Activated naive CD8-positive, alpha-beta T cell treated with anti-CD3 and anti-CD28 coated beads for 36 hours (primary cell): ENCODE measurements at regions not wholly inside any gene's neighbourhood (a gene's known extent, or its start where the extent isn't known, plus 50 kb on each side); places are given as distances from the start of the nearest gene placed in this dataset.

ENCODE experiments used
- DNase-seq: peaks from one replicate; pipeline ENCODE4 v3.0.0; 2021
- H3K27ac Mint-ChIP-seq: one replicate; pipeline ENCODE4 v1.8.0; 2022; ENCODE audit warnings: mild to moderate bottlenecking, moderate library complexity, mixed read lengths
- H3K27me3 Mint-ChIP-seq: one replicate; pipeline ENCODE4 v1.8.0; 2022; ENCODE audit warnings: mild to moderate bottlenecking, mixed read lengths
- H3K36me3 Mint-ChIP-seq: one replicate; pipeline ENCODE4 v1.8.0; 2021; ENCODE audit warnings: mild to moderate bottlenecking, mixed read lengths
- H3K4me1 Mint-ChIP-seq: one replicate; pipeline ENCODE4 v1.8.0; 2021; ENCODE audit warnings: mixed read lengths
- H3K4me3 Mint-ChIP-seq: one replicate; pipeline ENCODE4 v1.8.0; 2022; ENCODE audit warnings: mild to moderate bottlenecking, moderate library complexity, mixed read lengths
- H3K9me3 Mint-ChIP-seq: one replicate; pipeline ENCODE4 v1.8.0; 2022; ENCODE audit warnings: mixed read lengths

GRCh38 chr4:114527637-114528036 is 71.0 kb upstream of the UGT8 start:
- H3K27me3 Mint-ChIP-seq: peaks cover 12% of the 10 kb centered on the region
- H3K36me3 Mint-ChIP-seq: no peaks in the 10 kb centered on the region
- no peak overlapping the region for H3K4me3 Mint-ChIP-seq
- no peaks in the 10 kb centered on the region for H3K4me1 Mint-ChIP-seq
- H3K27ac Mint-ChIP-seq: no peak overlapping the region
- H3K9me3 Mint-ChIP-seq: peaks cover 4% of the 10 kb centered on the region
- no peak for DNase-seq

DNA sequence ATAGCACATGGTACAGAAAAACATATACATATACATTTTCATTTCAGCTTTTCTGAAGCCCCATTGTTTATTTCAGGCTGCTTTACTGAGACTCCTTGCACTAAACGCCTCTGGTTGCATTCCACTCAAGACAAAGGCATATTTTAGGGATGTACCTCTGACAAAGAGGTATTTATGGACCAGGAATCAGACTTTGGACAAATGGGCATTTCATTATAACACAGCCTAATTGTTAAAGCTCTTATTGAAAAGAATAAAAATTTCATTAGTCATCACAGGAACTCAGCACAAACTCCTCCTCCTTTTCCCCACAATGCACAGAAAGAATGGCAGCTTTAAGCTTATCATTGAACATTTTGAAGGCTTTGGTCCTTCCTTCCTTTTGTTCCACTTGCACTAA is 62.9 kb upstream of the UGT8 start:
- Mint-ChIP-seq H3K36me3 (no peaks in the 10 kb centered on the region), H3K9me3 (peaks cover 2% of the 10 kb centered on the region), H3K27ac (no peak overlapping the region), H3K27me3 (peaks cover 3% of the 10 kb centered on the region), H3K4me1 (no peaks in the 10 kb centered on the region), H3K4me3 (no peak overlapping the region)
- DNase-seq: no peak

GRCh38 chr4:114537352-114537751 is 61.3 kb upstream of the UGT8 start:
- no peaks in the 10 kb centered on the region for H3K36me3 Mint-ChIP-seq
- H3K4me1 Mint-ChIP-seq: no peaks in the 10 kb centered on the region
- H3K27me3 Mint-ChIP-seq: peaks cover 3% of the 10 kb centered on the region
- no peak overlapping the region for H3K4me3 Mint-ChIP-seq
- DNase-seq: no peak
- H3K9me3 Mint-ChIP-seq: peaks cover 2% of the 10 kb centered on the region
- H3K27ac Mint-ChIP-seq: no peak overlapping the region

DNA sequence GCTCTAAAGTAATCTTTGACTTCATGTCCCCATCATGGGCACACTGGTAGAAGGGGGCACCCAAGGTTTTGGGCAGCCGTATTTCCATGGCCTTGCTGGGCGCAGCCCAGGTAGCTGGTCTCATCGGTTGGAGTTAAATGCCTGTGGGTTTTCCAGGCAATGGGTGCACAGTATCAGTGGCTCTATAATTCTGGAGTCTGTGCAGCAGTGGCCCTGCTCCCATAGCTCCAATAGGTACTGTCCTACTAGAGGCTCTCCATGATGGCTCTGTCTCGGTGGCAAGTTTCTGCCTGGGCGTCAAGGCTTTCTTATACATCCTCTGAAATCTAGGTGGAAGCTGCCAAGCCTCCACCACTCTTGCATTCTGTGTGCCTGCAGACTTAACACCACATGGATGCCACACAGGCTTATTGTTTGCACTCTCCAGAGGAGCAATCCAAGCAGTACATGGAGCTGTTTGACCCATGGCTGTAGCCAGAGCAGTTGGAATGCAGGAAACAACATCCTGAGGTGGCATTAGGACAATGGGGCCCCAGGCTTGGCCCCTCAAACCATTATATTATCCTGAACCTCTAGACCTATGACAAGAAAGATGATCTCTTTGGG is 60.5 kb upstream of the UGT8 start:
- H3K27me3 Mint-ChIP-seq: peaks cover 3% of the 10 kb centered on the region
- peaks cover 2% of the 10 kb centered on the region for H3K9me3 Mint-ChIP-seq
- no peak overlapping the region for H3K27ac Mint-ChIP-seq
- H3K4me1 Mint-ChIP-seq: no peaks in the 10 kb centered on the region
- no peaks in the 10 kb centered on the region for H3K36me3 Mint-ChIP-seq
- H3K4me3 Mint-ChIP-seq: no peak overlapping the region
- no peak for DNase-seq

- Mint-ChIP-seq H3K36me3 (no peaks in the 10 kb centered on the region), H3K4me3 (no peak overlapping the region), H3K27me3 (peaks cover under 1% of the 10 kb centered on the region)
Measured at GRCh38 chr4:114539985-114540384, 58.6 kb upstream of the UGT8 start.

GRCh38 chr4:114547340-114548134 is 51.1 kb upstream of the UGT8 start:
- H3K36me3 Mint-ChIP-seq: no peaks in the 10 kb centered on the region
- H3K4me1 Mint-ChIP-seq: no peaks in the 10 kb centered on the region
- DNase-seq: no peak
- no peak overlapping the region for H3K4me3 Mint-ChIP-seq
- H3K27me3 Mint-ChIP-seq: peaks cover 6% of the 10 kb centered on the region
- no peak overlapping the region for H3K27ac Mint-ChIP-seq
- peaks cover 2% of the 10 kb centered on the region for H3K9me3 Mint-ChIP-seq

More at GRCh38 chr4:114539985-114540384, 58.6 kb upstream of the UGT8 start:
- DNase-seq: no peak
- Mint-ChIP-seq H3K4me1 (no peaks in the 10 kb centered on the region), H3K27ac (no peak overlapping the region), H3K9me3 (peaks cover 2% of the 10 kb centered on the region)
